ENCODE measurements at regions not wholly inside any gene's neighbourhood (a gene's known extent, or its start where the extent isn't known, plus 50 kb on each side); places are given as distances from the start of the nearest gene placed in this dataset.

- TF ChIP-seq CTCF (IDR thresholded peaks at IDR 0.05) (no peak), POLR2A (IDR thresholded peaks at IDR 0.05) (no peak)
These were observed 237.9 kb upstream of the TOPAZ1 start for GRCh38 chr3:44003801-44004200.
